ENCODE measurements at regions not wholly inside any gene's neighbourhood (a gene's known extent, or its start where the extent isn't known, plus 50 kb on each side); places are given as distances from the start of the nearest gene placed in this dataset.

DNA sequence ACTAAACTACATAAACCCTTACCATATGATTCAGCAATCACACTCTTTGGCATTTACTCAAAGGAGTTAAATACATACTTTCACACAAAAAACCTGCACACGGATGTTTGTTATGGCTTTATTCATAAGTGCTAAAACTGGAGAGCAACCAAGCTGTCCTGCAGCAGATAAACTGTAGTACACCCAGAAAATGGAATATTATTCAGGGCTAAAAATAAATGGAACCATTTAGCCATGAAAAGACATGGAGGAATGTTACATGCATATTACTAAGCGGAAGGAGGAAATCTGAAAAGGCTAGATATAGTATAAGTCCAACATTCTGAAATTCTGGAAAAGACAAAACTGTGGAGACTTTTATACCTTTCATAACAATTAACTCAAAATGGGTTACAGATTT, 73.6 kb upstream of the PHACTR3 start:
- intact Hi-C loops (cut with DNase I) = no loop called here
- TF ChIP-seq, protein P1, sequence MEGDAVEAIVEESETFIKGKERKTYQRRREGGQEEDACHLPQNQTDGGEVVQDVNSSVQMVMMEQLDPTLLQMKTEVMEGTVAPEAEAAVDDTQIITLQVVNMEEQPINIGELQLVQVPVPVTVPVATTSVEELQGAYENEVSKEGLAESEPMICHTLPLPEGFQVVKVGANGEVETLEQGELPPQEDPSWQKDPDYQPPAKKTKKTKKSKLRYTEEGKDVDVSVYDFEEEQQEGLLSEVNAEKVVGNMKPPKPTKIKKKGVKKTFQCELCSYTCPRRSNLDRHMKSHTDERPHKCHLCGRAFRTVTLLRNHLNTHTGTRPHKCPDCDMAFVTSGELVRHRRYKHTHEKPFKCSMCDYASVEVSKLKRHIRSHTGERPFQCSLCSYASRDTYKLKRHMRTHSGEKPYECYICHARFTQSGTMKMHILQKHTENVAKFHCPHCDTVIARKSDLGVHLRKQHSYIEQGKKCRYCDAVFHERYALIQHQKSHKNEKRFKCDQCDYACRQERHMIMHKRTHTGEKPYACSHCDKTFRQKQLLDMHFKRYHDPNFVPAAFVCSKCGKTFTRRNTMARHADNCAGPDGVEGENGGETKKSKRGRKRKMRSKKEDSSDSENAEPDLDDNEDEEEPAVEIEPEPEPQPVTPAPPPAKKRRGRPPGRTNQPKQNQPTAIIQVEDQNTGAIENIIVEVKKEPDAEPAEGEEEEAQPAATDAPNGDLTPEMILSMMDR (IDR thresholded peaks at IDR 0.05) = no peak
- Histone ChIP-seq H3K4me3 (no peak overlapping the region), H3K27ac (no peak overlapping the region), H3K27me3 (no peaks in the 10 kb centered on the region), H3K36me3 (no peaks in the 10 kb centered on the region), H3K4me1 (no peaks in the 10 kb centered on the region), H3K9me3 (no peaks in the 10 kb centered on the region)
- DNase-seq (ENCODE audit: low spot score in 2 of 2) = no peak

DNA sequence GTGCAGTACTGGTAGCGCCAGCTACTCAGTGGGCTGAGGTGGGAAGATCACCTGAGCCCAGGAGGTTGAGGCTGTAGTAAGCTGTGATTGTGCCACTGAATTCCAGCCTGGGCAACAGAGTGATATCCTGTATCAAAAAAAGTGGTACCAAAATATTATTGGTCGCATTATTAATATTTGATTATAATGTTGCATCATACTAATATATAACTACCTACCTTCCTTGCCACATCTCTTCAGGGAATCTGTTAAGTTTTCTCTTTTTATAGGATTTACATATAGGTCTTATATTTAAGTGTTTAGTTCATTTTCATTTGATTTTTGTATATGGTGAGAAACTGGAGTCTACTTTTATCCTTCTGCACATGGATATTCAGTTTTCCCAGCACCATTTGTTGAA, 66.3 kb upstream of the PHACTR3 start:
- H3K27me3 ChIP-seq = no peaks in the 10 kb centered on the region
- no peaks in the 10 kb centered on the region for H3K36me3 ChIP-seq
- TF ChIP-seq, protein P1 (IDR thresholded peaks at IDR 0.05) = no peak
- no peak overlapping the region for H3K4me3 ChIP-seq
- H3K27ac ChIP-seq = no peak overlapping the region
- DNase-seq (ENCODE audit: low spot score in 2 of 2) = no peak
- no peaks in the 10 kb centered on the region for H3K4me1 ChIP-seq
- no peaks in the 10 kb centered on the region for H3K9me3 ChIP-seq
- intact Hi-C loops (cut with DNase I) = no loop called here

DNA sequence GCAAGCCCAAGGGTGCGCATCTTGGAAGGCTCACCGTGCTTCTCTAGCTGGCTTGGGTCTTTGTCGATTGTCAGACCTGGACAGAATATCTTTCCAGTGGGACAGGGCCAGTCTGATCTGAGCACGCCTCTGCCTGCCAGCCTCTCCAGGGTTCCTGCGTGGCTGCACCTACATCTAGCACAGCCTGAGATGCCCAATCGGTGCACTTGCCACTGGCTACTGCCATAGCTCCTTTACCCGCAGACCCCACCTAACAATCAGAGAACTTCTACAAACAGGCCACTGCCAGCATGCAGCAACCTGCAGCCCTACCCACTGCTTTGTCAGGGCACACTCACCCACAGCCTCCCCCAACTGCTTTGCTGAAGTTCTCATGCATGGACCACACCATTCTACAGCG, 56.7 kb upstream of the PHACTR3 start:
- Histone ChIP-seq H3K4me3 (no peak overlapping the region), H3K27me3 (no peaks in the 10 kb centered on the region), H3K36me3 (no peaks in the 10 kb centered on the region), H3K9me3 (no peaks in the 10 kb centered on the region), H3K27ac (no peak overlapping the region), H3K4me1 (no peaks in the 10 kb centered on the region)
- DNase-seq (ENCODE audit: low spot score in 2 of 2) = no peak
- TF ChIP-seq, protein P1 (IDR thresholded peaks at IDR 0.05) = no peak
- intact Hi-C loops (cut with DNase I) = no loop called here

Measured in ascending aorta (tissue), 2 donors.